ENCODE measurements at regions not wholly inside any gene's neighbourhood (a gene's known extent, or its start where the extent isn't known, plus 50 kb on each side); places are given as distances from the start of the nearest gene placed in this dataset.

- TF ChIP-seq POLR2A (IDR thresholded peaks at IDR 0.05; ENCODE audit: low read length) (no peak), GATA1 (IDR thresholded peaks at IDR 0.05; ENCODE audit: low read depth, low read length) (no peak)
Observed at GRCh38 chrX:4675686-4676300, 962.3 kb upstream of the PRKX start.

Measured in erythroblast (primary cell).